HG02763 (cell line): ENCODE measurements at regions not wholly inside any gene's neighbourhood (a gene's known extent, or its start where the extent isn't known, plus 50 kb on each side); places are given as distances from the start of the nearest gene placed in this dataset.
"Not testable (repeated sequence)": the region's sequence is repeated elsewhere in the genome, so short reads cannot be mapped to it uniquely, and the experiment has no call there.

Experiments
- ATAC-seq: cut with Tn5 transposase; IDR thresholded peaks from one replicate; pipeline ENCODE4 v1.9.1; 2021; ENCODE audit warnings: mild to moderate bottlenecking, moderate library complexity; ENCODE audit not compliant: unreplicated experiment

DNA sequence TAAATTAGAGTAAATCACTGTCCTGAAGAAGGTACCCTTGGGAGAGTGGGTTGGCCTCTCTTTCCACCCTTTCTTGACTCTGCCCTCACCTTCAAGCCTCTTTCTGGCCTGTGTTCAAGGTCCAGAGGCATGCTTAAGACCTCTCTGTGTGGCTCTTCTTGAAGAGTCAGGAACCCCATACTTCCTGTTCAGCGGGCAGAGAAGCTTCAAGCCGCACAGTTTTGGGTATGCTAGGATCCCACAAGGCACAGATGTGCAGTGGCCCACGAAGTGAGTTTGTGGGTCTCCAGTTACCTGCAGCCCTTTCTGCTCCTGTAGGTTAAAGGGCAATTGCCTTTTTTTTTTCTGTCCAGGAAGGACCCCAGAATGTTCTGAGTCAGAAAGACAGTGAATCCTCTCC, 113.7 kb downstream of the PPIAL4A start:
- ATAC-seq: not testable (repeated sequence)

DNA sequence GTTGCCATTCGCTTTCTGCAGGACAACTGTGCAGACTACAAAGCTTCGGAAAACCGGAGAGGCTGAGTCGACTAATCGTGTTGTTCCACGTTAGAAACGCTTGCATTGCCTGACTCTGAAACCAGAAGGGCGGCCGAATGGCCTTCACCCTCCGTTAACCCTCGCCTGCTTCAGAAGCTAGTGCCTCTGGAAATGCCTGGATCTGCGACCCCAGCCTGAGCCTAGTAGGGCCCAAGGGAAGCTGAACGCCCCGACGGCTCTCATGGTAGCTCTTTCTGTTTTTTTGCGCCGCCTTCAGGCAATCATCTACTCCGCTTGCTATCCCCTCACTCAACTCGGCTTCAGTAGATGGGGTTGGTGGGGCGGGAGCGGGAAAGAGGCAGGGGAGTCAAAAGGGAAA, 117.3 kb downstream of the PPIAL4A start:
- ATAC-seq: not testable (repeated sequence)

DNA sequence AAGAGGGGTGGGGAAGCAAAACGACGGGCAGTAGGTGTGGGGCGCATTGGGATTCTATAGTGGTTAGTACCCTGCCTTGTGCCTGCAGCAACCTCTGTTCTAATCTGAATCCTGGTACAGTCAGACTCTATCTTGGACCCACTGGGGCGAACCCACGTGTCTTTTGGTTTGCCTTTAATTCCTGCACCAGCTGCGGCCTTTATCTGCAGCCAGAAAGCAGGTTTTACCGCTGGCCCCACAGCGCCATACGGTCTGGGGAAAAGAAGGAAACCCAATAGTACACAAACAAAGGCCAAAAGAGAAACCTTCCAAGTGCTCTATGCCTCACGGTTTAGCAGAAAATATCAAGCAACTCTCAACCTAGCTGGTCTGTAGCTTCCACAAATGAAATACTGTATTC, 118.2 kb downstream of the PPIAL4A start:
- not testable (repeated sequence) for ATAC-seq

DNA sequence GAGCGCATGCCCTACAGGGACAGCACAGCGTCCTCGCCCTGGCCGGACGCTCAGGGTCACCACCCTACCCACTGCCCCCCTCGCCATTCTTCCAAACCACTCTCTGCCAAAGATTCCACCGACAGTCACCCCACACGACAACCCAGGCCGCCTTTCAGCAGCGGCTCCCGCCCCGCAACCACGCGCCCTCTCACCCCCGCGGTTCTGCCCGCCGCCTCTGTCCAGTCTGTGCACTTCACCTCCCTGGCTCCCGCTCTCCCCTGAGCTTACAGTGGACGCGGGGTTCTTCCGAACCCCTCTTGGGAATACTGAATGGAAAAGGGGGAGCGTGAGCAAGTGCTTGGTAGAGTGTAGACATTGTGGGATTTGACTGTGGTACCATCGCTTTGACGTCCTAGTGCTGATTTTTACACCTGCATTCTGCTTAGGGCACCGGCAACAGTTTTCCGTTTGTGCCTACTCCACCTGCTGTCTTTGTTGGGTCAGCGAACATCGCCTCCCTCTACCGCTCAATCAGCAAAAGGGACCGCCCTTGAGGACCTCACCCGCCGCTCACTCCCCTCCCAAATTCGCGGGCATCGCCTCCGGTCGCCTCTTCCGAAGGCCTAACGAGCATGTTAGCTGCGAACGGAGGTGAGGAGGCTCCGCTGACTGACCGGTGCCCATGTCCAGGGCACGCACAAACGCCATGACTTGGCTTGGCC, 119.1 kb downstream of the PPIAL4A start:
- not testable (repeated sequence) for ATAC-seq

DNA sequence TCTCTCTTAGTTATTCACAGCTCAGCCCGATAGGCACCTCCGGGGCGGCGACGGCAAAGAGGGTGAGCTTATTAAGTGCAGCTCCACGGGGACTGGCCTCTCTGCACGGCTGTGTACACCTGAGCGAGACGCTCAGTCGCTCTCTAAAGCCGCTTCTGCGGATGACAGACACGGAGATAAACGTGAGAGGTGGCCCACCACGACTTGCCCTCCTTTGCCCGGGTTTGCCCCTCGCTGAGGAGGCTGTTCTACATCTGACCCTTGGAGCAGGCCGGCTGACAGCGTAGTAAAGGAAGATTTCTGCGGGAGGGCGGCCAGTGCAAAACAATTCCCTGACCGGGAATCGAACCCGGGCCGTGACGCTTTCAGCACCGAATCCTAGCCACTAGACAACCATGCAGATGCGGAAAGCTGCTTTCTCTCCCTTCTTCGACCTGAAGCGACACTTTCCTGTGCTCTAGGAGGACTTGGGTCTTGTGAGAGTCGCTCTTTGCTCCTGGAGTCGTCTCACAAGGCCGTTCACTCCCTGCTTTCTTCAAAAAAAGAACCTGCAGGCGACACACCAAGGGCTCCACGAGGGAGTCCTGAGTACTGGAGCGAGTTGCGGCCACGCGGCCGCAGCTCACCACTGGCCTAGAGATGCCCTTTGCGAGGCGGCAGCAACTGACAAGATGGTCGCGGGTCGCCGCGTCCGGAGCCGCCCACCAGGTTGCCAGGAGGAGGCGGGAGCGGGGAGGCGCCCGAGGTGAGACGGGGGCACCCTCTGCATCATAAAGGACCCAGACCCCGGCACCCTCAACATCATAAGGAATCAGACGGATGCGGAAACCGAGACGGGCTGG, 119.9 kb downstream of the PPIAL4A start:
- ATAC-seq: not testable (repeated sequence)

DNA sequence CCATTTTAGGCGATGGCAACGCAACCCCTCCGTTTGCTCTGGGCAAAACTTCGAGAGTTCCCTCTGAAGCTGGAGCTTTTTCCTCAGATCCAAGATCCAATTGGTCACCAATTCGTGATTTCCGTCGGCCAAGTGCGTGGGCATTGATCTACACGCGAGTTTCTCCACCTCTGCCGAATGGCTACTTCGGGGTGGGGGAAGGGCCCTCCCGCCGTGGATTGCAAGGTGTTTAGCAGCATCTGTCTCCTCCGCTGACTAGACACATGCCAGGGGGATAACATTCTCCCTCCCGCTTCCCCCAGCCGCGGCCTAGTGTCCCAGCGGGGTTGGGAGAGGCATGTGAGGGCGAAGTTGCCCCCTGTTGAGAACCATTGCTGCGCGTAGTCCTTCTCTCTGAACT, 120.6 kb downstream of the PPIAL4A start:
- not testable (repeated sequence) for ATAC-seq

DNA sequence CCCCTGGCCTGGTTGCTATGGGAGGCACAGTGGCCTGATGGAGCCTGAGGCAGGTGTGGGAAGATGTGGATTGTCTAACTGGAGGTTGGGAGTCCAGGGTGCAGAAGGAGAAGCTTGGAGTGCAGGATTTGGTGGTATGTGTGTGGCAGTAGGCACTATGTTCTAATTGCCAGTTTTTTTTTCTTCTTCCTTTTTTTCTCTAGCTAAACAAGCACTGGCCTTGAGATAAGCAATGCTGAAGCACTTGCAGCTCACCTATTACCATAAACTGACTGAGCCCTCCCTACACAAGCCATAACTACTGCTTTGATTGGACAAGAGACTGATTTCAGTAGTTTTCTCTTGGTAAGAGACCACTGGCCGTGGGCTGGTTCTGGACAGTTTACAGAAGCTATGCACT, 123.6 kb downstream of the PPIAL4A start:
- ATAC-seq: not testable (repeated sequence)

DNA sequence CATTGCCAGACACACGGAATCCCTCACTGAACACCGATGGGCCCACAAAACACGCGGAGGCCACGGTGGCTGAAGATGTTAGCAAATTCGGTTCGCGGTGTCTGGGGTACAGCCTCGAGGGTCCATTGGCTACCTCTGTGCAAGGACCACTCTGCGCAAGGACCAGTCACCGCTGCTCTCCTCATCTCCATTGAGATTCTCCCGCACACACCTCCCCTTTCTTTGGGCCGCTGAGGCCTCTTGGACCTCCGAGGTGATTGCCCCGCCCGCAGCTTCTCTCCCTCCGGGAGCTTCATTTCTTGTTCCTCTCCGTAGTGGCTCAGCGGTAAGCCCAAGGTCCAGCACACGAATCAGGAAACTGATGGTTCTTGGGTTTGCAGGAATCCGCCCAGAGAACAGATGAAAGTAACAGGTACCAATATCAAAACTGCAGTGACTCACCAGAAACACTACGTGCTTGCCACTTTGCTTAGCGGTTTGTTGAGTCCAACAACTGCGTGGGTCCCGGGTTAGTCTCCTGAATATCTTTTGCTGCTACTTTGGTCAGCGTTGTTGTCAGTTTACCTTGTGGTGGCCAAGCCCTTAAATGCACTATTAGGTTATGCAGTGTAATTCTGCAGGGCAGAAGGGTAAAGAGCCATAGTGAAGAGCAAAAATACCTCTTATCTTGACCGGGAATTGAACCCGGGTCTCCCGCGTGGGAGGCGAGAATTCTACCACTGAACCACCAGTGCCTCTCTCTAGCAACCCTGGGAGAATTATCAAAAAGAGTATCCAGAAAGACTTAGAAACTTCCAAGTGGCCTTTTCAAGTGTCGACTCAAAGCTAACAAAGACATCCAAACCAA, 126.8 kb downstream of the PPIAL4A start:
- not testable (repeated sequence) for ATAC-seq

DNA sequence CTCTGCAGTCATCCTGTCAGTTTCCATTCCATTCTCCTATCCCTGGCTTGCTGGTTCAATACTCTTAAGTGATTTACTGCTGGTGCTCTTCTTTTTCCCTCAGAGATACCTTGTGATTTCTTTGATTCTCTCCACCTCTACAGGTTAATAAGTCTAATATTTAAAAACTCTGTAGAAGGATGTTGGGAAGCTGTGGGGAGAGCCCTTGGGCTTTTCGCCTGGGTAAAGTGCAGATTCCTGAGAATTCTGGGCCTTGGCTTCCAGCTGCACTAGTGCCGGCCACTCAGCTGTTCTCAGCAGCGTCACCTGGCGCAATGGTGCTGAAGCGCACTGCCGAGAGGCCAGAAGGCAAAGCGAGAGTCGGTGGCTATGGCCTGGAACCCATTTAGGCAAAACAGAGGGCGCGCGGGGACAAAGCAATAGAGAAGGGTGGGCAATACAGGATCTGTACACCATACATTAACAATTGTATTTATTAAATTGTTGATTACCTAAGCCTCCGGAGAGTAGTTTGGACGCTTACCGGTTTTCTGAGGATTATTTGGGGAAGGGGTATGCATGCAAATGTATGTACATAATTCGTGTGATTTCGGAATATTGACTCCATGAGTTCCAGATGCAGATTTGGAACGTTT, 130.3 kb downstream of the PPIAL4A start:
- not testable (repeated sequence) for ATAC-seq

DNA sequence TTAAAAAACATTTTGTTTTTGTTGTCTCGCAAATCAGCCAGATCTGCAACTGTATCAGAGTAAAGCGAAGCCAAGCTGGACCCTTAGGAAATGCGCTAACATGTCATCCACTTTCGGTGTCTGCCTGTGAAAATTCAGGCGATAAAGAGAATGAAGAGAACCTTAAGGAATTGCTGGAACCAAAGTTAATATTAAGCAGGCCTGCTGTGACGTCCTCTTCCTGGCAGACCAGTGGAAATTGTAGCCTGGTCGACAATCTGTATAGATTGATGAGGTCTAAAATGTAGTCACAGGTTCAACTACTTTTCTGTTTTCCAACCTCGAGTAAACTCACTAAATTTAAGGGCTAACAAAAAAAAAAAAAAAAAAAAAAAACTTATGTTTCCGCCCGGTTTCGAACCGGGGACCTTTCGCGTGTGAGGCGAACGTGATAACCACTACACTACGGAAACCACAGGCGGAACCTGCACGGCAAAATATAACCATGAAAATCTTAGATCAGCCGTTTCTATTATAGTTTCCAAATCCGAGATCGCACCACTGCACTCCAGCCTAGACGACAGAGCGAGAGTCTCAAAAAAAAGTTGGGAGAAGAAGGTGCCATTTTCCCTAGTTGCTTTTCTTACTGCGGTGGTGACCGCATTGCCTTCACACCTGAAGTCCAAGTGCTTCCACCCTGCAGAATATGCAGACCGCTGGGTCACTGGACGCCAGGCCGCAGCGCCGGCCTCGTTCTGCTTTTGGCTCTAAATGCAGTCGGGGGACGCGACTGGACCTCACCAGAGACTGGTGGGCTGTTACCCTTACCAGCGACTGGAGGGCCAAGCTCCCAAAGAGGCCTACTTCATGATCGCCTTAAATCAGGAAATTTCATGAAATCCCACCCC, 131.0 kb downstream of the PPIAL4A start:
- ATAC-seq: not testable (repeated sequence)

DNA sequence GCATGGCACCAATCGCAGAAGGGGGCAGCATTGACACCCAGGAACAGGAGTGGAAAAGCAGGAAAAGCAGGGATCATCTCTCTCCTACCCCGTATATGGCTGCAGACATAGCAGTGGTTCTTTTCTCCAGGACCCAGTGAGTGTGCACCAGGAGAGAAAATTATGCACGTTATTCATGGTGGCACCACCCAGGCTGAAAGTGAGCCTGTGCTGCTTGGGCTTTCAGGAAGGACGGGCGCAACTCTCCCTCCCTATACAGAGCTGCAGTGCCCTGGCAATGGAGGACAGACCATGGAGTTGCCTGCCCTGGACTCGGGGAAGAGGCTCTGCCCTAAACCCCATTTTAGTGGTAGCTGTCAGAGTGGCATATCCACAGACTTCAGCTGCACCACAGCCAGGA, 132.1 kb downstream of the PPIAL4A start:
- ATAC-seq: not testable (repeated sequence)

DNA sequence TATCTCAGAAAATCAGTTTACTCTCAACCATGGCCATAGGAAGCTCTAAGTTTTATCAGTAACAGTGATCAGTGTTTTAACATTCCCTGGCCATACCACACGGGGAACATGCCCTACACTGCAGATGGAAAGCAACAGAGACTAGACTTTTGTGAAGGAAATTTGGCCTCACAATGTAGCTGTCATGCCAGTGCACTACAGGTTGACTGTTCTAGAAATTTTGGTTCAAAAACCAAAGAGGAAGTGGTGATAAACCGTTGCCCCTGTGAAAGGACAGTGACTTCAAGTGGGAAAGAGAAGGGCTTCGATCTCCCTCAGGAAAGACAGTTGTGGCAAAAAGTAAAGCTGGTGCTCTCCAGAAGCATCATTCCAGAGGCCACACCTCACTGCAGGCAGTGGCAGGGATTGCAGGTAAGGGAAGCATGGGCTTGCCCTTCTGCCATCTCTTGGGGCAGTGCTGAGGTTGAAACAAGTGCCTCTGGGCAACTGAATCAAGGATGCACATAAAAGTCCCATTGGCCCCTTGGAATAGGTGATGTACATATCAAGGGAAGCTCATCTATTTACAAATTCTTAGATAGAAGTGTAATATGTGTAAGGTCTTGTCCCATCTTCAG, 143.4 kb downstream of the PPIAL4A start:
- ATAC-seq: not testable (repeated sequence)

DNA sequence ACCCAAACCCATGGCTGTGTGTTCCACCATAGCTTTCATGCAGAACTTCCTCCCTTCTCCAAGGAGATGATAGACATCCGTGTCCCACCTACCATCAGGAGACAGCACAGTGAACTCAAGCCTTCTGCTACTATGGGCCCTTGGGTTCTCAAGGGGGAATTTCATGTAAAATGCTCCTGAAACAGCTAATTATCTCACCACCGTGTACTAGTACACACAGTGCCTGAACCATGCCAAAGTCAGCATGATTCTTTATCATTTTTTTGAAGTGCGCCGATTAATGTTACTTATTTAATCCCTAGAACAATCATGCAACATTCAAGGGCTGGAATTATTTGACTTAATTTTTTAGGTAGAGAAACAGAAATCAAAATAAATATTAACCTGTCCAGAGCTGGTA, 147.2 kb downstream of the PPIAL4A start:
- ATAC-seq: not testable (repeated sequence)

DNA sequence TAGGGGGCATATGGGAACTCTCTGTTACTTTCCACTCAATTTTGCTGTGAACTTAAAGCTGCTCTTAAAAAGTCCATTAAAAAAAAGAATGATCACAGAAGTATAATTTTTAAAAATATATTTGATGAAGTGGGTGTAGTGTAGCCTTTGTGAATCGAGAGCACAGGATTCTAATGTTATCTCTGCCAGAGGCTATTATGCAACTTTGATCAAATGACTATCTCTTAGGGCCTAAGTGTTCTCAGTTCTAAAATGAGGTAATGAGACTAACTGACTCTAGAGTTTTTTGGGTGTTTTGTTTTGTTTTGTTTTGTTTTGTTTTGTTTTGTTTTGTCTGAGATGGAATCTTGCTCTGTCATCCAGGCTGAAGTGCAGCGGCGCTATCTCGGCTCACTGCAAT, 143.2 kb downstream of the FAM72B start:
- not testable (repeated sequence) for ATAC-seq

DNA sequence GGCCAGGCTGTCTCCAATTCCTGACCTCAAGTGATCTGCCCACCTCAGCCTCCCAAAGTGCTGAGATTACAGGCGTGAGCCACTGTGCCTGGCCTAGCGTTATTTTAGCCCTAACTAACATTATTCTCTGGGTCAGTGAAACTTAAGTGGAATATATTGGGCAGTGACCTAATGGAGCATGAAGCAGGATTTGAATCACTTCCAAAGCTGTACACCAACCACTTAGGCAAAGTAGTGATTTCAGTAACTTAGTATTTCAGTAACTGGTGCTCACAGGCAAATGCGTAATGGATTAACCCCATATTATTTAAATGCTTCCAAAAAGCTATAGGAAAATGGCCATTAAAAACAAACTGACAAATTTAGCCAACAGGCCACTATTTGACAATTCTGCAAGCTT, 142.6 kb downstream of the FAM72B start:
- ATAC-seq: not testable (repeated sequence)

DNA sequence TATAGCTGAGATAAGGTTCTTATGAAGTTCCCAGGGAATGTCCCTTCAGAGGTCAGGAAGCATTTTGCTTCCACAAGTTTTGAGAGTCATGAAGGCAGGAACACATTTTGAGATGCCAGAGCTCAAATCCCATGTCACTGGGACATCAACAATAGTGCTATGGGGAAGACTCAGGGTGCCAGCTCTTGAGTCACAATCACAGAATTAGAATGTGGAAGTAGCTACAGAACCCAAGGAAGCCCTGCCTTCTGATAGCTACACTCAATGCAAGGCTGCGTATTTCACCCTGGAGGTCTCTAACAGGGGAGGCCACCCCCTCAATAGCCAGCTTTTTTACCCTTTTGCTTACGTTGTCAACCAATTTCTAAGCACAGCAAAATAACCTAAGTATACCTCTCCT, 141.3 kb downstream of the FAM72B start:
- ATAC-seq: not testable (repeated sequence)

DNA sequence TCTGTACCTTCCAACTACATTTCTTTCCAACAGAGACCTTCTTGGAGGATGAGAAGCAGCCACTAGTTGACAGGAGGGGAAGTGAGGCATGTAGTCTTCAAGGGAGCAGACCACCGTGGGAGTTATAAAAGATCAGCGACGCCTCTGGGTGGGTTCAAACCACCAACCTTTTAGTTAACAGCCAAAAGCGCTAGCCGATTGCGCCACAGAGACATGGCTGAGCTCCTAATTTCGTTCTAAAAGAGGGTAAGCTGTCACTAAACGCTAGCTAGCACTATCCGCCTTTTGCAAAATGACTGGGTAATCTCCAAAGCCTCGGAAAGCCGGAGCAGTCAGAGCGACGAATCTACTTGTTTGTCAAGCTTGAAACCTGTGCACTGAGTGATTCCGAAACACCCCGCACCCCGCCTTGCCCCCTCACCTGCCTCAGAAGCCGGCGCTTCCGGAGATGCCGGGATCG, 135.8 kb downstream of the FAM72B start:
- not testable (repeated sequence) for ATAC-seq

DNA sequence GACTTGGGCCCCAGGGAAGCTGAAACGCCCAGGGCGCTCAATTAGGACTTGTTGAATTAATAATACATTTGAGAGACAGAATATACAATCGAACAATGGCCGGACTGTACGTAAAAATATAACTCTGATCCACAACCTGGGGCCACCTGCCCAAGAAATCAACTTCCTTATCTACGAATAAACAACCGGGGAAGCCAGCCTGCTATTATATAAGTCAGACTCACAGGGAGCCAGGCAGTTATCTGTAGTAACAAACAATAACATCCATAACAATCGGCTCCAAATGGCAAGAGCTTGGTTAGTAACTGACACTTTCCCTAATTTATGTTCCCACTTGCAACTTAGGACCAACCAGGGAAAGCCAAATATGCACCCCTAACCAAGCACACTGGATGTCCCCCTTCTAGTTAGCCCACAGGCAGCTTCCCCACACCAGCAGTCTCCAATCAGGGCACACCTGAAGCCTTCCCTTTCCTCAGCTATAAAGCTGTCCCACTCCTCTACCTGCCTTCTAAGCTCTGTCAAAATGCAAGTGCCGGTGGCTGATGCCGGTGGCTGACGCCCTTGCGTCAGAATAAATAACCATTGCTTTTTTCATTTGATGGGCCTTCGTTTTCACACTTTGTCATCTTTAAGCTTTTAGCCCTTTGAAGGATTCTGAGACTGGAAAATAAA, 135.2 kb downstream of the FAM72B start:
- ATAC-seq: not testable (repeated sequence)

DNA sequence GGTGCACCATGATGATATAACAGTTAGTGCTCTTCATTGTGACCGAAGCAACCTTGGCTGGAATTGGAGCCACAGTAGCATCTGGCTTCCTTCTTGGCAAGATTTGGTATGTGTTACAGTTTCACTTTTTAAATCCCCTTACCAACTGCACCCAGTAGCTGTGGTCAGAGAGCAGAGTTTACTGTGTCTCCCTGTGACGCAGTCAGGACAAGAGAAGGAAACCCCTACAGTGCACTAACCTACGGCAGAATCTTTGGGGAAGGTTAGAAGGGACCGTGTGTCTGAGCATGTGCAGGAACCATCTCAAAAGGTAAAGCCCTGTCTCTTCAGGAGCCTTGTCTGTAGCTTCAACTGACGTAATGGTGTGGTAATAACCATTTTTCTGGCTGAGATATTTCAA, 134.0 kb downstream of the FAM72B start:
- ATAC-seq: not testable (repeated sequence)
